PC-9 (cell line): ENCODE measurements at regions not wholly inside any gene's neighbourhood (a gene's known extent, or its start where the extent isn't known, plus 50 kb on each side); places are given as distances from the start of the nearest gene placed in this dataset.

Experiments
- BruUV-seq: library from RNA; stranded (reverse); fragments of 400-500 nt; replicated peaks from 2 replicates; lab custom pipeline; 2021; lab: Mats Ljungman, UMichigan
- CTCF ChIA-PET: fragments of 300-600 bp; sonication (Branson Sonifier 250); formaldehyde crosslinking; loops from one replicate; lab custom pipeline; 2022; ENCODE audit warnings: antibody characterized with exemption; lab: Charles Lee
- POLR2A ChIA-PET: fragments of 300-600 bp; sonication (Branson Sonifier 250); formaldehyde crosslinking; loops from one replicate; lab custom pipeline; 2022; ENCODE audit warnings: antibody characterized with exemption; ENCODE audit not compliant: unreplicated experiment; lab: Charles Lee
- DNase-seq, 2 experiments: peaks; one replicate each; pipeline versions ENCODE4 v3.0.0 to v3.0.0-alpha.2; 2015 to 2022; ENCODE audit warnings: mixed read lengths in 1 of 2
- H2AFZ ChIP-seq: fragments of 200-600 bp; sonication (generic); 2 replicates; pipeline ENCODE4 v1.8.1; 2017; ENCODE audit warnings: antibody characterized with exemption
- H3F3A ChIP-seq: fragments of 200-600 bp; sonication (generic); 2 replicates; pipeline ENCODE4 v1.8.1; 2017; ENCODE audit warnings: antibody characterized with exemption, mild to moderate bottlenecking, low read depth; ENCODE audit not compliant: insufficient read depth
- H3K27ac ChIP-seq: fragments of 200-600 bp; sonication (generic); 2 replicates; pipeline ENCODE4 v1.6.1; 2016; ENCODE audit warnings: mixed run types
- H3K27me3 ChIP-seq: fragments of 200-600 bp; sonication (generic); 2 replicates; pipeline ENCODE4 v1.6.1; 2016; ENCODE audit warnings: low read depth, mixed run types; ENCODE audit not compliant: insufficient read depth
- H3K36me3 ChIP-seq: fragments of 200-600 bp; sonication (generic); 2 replicates; pipeline ENCODE4 v1.6.1; 2016; ENCODE audit warnings: low read depth, mixed run types
- H3K4me1 ChIP-seq: fragments of 200-600 bp; sonication (generic); replicated peaks from 2 replicates; pipeline ENCODE4 v1.6.1; 2016; ENCODE audit warnings: mixed run types; ENCODE audit not compliant: insufficient read depth
- H3K4me2 ChIP-seq: fragments of 200-600 bp; sonication (generic); 2 replicates; pipeline ENCODE4 v1.6.1; 2017; ENCODE audit warnings: mixed run types
- H3K4me3 ChIP-seq: fragments of 200-600 bp; sonication (generic); 2 replicates; pipeline ENCODE4 v1.6.1; 2016; ENCODE audit warnings: mixed run types
- H3K79me2 ChIP-seq: fragments of 200-600 bp; sonication (generic); 2 replicates; pipeline ENCODE4 v1.6.1; 2017; ENCODE audit warnings: low read depth, mixed run types
- H3K9me2 ChIP-seq: fragments of 200-600 bp; sonication (generic); 2 replicates; pipeline ENCODE4 v1.8.1; 2017; ENCODE audit warnings: mild to moderate bottlenecking; ENCODE audit not compliant: insufficient read depth
- H3K9me3 ChIP-seq: fragments of 200-600 bp; sonication (generic); 2 replicates; pipeline ENCODE4 v1.8.1; 2016; ENCODE audit warnings: low read depth; ENCODE audit not compliant: insufficient read depth
- H4K20me1 ChIP-seq: fragments of 200-600 bp; sonication (generic); 2 replicates; pipeline ENCODE4 v1.8.1; 2017; ENCODE audit not compliant: insufficient read depth
- CTCF ChIP-seq: fragments of 200-600 bp; sonication (generic); conservative IDR thresholded peaks from 2 replicates; pipeline ENCODE4 v1.6.1; 2017; ENCODE audit warnings: mixed run types, antibody characterized with exemption, mild to moderate bottlenecking, moderate library complexity
- EZH2 ChIP-seq: fragments of 200-600 bp; sonication (generic); IDR thresholded peaks from 2 replicates; pipeline ENCODE4 v1.8.0; 2017; ENCODE audit warnings: antibody characterized with exemption, low read depth
- intact Hi-C: fragments of 100-400 bp; cut with micrococcal nuclease; formaldehyde crosslinking; loops from one replicate; pipeline ENCODE4 v1.10.0; 2022; ENCODE audit not compliant: unreplicated experiment

- H3K9me3 ChIP-seq: no peaks in the 10 kb centered on the region
- H3K9me2 ChIP-seq: no peaks in the 10 kb centered on the region
- DNase-seq: no peak
- POLR2A ChIA-PET: no interaction called here
- no peaks in the 10 kb centered on the region for H3F3A ChIP-seq
- intact Hi-C loops: no loop called here
- no peaks in the 10 kb centered on the region for H3K36me3 ChIP-seq
- no peaks in the 10 kb centered on the region for H3K4me1 ChIP-seq
- BruUV-seq: no TSS peak
- no peak overlapping the region for H3K4me3 ChIP-seq
- CTCF ChIA-PET: no interaction called here
- no peak overlapping the region for H3K4me2 ChIP-seq
- no peaks in the 10 kb centered on the region; the same call in 1 of the 2 replicates for H4K20me1 ChIP-seq
- H3K27me3 ChIP-seq: peaks cover 86% of the 10 kb centered on the region
- H3K27ac ChIP-seq: no peak overlapping the region
- TF ChIP-seq EZH2 (no peak), CTCF (no peak)
- no peaks in the 10 kb centered on the region for H3K79me2 ChIP-seq
- no peak overlapping the region for H2AFZ ChIP-seq
Measured at GRCh38 chr17:36697903-36698530, 96.6 kb downstream of the MRM1 start.

- BruUV-seq: no TSS peak
- intact Hi-C loops: no loop called here
- no peak overlapping the region for H3K4me3 ChIP-seq
- no peak for TF ChIP-seq CTCF
- TF ChIP-seq EZH2: no peak
- H3F3A ChIP-seq: no peaks in the 10 kb centered on the region
- no peak overlapping the region for H2AFZ ChIP-seq
- DNase-seq: no peak
- no peaks in the 10 kb centered on the region for H3K36me3 ChIP-seq
- no peaks in the 10 kb centered on the region for H3K9me2 ChIP-seq
- H4K20me1 ChIP-seq: no peaks in the 10 kb centered on the region; the same call in 1 of the 2 replicates
- ChIA-PET POLR2A (no interaction called here), CTCF (no interaction called here)
- no peak overlapping the region for H3K27ac ChIP-seq
- H3K9me3 ChIP-seq: no peaks in the 10 kb centered on the region
- H3K4me1 ChIP-seq: no peaks in the 10 kb centered on the region
- no peaks in the 10 kb centered on the region for H3K79me2 ChIP-seq
- no peak overlapping the region for H3K4me2 ChIP-seq
- H3K27me3 ChIP-seq: peaks cover 54% of the 10 kb centered on the region
Measured at GRCh38 chr17:36701429-36702099, 100.2 kb downstream of the MRM1 start.

GRCh38 chr17:36702636-36703035 lies 101.3 kb downstream of the MRM1 start:
- POLR2A ChIA-PET: no interaction called here
- no peak overlapping the region for H3K4me3 ChIP-seq
- H3K36me3 ChIP-seq: no peaks in the 10 kb centered on the region
- H2AFZ ChIP-seq: no peak overlapping the region
- BruUV-seq: no TSS peak
- no peak for DNase-seq
- H3K27me3 ChIP-seq: peaks cover 46% of the 10 kb centered on the region
- intact Hi-C loops: no loop called here
- H3K27ac ChIP-seq: no peak overlapping the region
- no peaks in the 10 kb centered on the region for H3F3A ChIP-seq
- no peak for TF ChIP-seq EZH2
- no peak for TF ChIP-seq CTCF
- no peaks in the 10 kb centered on the region for H3K4me1 ChIP-seq
- H3K9me3 ChIP-seq: no peaks in the 10 kb centered on the region
- no peak overlapping the region for H3K4me2 ChIP-seq
- H3K79me2 ChIP-seq: no peaks in the 10 kb centered on the region
- no peaks in the 10 kb centered on the region for H3K9me2 ChIP-seq
- CTCF ChIA-PET: no interaction called here
- no peaks in the 10 kb centered on the region; the same call in 1 of the 2 replicates for H4K20me1 ChIP-seq
